Activated CD8-positive, alpha-beta memory T cell treated with anti-CD3 and anti-CD28 coated beads, Interleukin-2, amount 10 ng/mL, durations not matched to agents 7 days and 5 days (primary cell): ENCODE measurements at regions not wholly inside any gene's neighbourhood (a gene's known extent, or its start where the extent isn't known, plus 50 kb on each side); places are given as distances from the start of the nearest gene placed in this dataset.
A peak's percentile ranks its signal among the peaks of the same experiment; 100 is the strongest.
"Not testable (repeated sequence)": the region's sequence is repeated elsewhere in the genome, so short reads cannot be mapped to it uniquely, and the experiment has no call there.

Source experiments
- ATAC-seq: fragments of 150-1000 bp; cut with Tn5 transposase; one replicate; pipeline ENCODE4 v1.10.0; 2021; ENCODE audit warnings: moderate library complexity
- CTCF ChIA-PET: fragments of 350-600 bp; sonication (Branson Sonifier 250); formaldehyde crosslinking; loops from one replicate; lab custom pipeline; 2021; ENCODE audit warnings: antibody characterized with exemption; lab: Charles Lee
- DNase-seq: peaks from one replicate; pipeline ENCODE4 v3.0.0-alpha.2; 2020
- H3K27ac Mint-ChIP-seq: one replicate; pipeline ENCODE4 v1.8.0; 2021; ENCODE audit warnings: mild to moderate bottlenecking, mixed read lengths
- H3K27me3 Mint-ChIP-seq: one replicate; pipeline ENCODE4 v1.8.0; 2021; ENCODE audit warnings: mixed read lengths
- H3K36me3 Mint-ChIP-seq: one replicate; pipeline ENCODE4 v1.8.0; 2021; ENCODE audit warnings: mild to moderate bottlenecking, mixed read lengths
- H3K4me1 Mint-ChIP-seq: one replicate; pipeline ENCODE4 v1.8.0; 2021; ENCODE audit warnings: mixed read lengths
- H3K4me3 Mint-ChIP-seq: one replicate; pipeline ENCODE4 v1.8.0; 2021; ENCODE audit warnings: mild to moderate bottlenecking, moderate library complexity, mixed read lengths
- H3K9me3 Mint-ChIP-seq: one replicate; pipeline ENCODE4 v1.8.0; 2022; ENCODE audit warnings: low read depth, mixed read lengths

- Mint-ChIP-seq H3K9me3 (no peaks in the 10 kb centered on the region), H3K4me3 (no peak overlapping the region), H3K4me1 (no peaks in the 10 kb centered on the region), H3K36me3 (no peaks in the 10 kb centered on the region), H3K27me3 (peaks cover 2% of the 10 kb centered on the region), H3K27ac (no peak overlapping the region)
- CTCF ChIA-PET, result no interaction called here
- ATAC-seq, result no peak
- peak; percentile 19 for DNase-seq
Observed at GRCh38 chr6:167474171-167474570, 149.3 kb downstream of the TTLL2 start.

DNA sequence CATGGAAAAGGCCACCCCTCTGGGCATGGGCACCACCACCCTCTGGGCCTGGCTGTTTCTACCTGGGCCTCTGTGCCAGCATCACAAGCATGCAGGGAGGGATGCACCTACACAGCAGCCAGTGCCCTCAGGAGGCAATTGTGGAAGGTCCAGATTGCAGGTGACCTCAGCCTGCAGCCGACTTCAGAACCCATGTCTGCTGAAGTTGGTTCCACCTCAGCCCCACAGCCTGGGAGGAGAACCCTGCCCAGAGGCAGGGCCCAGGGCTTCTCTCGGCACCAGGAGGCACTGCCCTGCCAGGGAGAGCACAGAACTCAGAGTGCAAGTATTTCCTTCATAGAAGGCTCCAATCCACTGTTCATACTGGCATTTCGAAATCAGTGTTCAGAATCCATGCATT, 149.8 kb downstream of the TTLL2 start:
- H3K9me3 Mint-ChIP-seq, result no peaks in the 10 kb centered on the region

GRCh38 chr6:167475947-167476346, 151.1 kb downstream of the TTLL2 start:
- no peak overlapping the region for H3K27ac Mint-ChIP-seq
- H3K9me3 Mint-ChIP-seq, result no peaks in the 10 kb centered on the region
- CTCF ChIA-PET, result no interaction called here
- H3K4me1 Mint-ChIP-seq, result no peaks in the 10 kb centered on the region
- no peak overlapping the region for H3K4me3 Mint-ChIP-seq
- DNase-seq (peak; percentile 23), ATAC-seq (no peak)
- no peaks in the 10 kb centered on the region for H3K36me3 Mint-ChIP-seq
- H3K27me3 Mint-ChIP-seq, result peaks cover 7% of the 10 kb centered on the region

More for the DNA sequence above, 149.8 kb downstream of the TTLL2 start:
- ATAC-seq (no peak), DNase-seq (peak; percentile 31)
- H3K4me1 Mint-ChIP-seq, result no peaks in the 10 kb centered on the region
- H3K36me3 Mint-ChIP-seq, result no peaks in the 10 kb centered on the region
- no peak overlapping the region for H3K4me3 Mint-ChIP-seq
- no peak overlapping the region for H3K27ac Mint-ChIP-seq
- peaks cover 3% of the 10 kb centered on the region for H3K27me3 Mint-ChIP-seq
- CTCF ChIA-PET, result no interaction called here

- Mint-ChIP-seq H3K4me3 (no peak overlapping the region), H3K27ac (no peak overlapping the region), H3K9me3 (no peaks in the 10 kb centered on the region), H3K36me3 (no peaks in the 10 kb centered on the region), H3K27me3 (peaks cover 10% of the 10 kb centered on the region), H3K4me1 (no peaks in the 10 kb centered on the region)
- CTCF ChIA-PET, result interaction anchor here (0.6 kb wide), 1 partner anchor 626 kb away, joined by 3 read pairs; no protein-coding TSS in a partner anchor
- peak; percentile 18 for DNase-seq
- no peak for ATAC-seq
Observed at GRCh38 chr6:167476844-167477595, 152.1 kb downstream of the TTLL2 start.

DNA sequence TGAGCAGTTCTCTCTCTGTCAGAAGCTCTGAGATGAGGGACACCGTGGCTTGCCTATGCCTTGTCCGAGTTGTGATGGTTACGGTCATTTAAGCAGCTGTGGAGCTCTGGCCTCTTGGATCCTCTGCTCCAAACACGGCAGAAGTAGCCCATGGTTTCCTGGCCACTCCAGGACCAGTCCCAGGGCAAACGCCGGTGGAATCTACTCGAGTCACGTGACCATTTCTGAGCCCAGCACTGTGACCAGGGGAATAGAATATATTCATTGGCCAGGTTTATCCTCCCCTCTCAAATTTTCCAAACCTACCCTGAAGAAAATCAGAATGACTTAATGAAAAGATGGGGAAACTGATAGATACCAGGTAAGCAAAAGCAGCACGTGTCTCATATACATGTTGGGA, 152.8 kb downstream of the TTLL2 start:
- no peak for ATAC-seq
- Mint-ChIP-seq H3K36me3 (no peaks in the 10 kb centered on the region), H3K9me3 (no peaks in the 10 kb centered on the region), H3K4me1 (no peaks in the 10 kb centered on the region), H3K27me3 (peaks cover 11% of the 10 kb centered on the region), H3K4me3 (no peak overlapping the region), H3K27ac (no peak overlapping the region)
- CTCF ChIA-PET, result interaction anchor here (0.6 kb wide), 1 partner anchor 9 kb away, joined by 3 read pairs; no protein-coding TSS in a partner anchor
- DNase-seq, result peak; percentile 25

DNA sequence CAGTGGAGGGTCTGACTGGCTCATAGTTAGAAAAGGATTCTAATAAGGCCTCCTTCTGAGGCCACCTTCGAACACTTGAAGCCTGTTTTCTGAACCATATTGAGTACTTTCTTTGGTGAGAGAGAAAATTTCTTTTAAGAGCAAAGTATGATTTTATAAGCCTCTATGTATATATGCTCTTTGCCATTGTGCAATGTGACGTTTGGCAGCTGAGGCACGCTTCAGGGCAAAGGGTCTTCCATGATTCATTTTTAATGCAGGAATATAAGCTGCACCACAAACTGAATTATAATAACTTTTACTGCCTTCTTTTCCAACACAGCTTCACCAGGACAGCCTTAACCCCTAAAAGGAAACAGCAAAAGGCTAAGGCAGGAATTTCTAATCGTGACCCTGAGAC, 154.4 kb downstream of the TTLL2 start:
- H3K4me1 Mint-ChIP-seq, result no peaks in the 10 kb centered on the region
- CTCF ChIA-PET, result interaction anchor here (0.6 kb wide), 1 partner anchor 221 kb away, joined by 3 read pairs; no protein-coding TSS in a partner anchor
- H3K27me3 Mint-ChIP-seq, result peaks cover 14% of the 10 kb centered on the region
- H3K4me3 Mint-ChIP-seq, result no peak overlapping the region
- no peak overlapping the region for H3K27ac Mint-ChIP-seq
- no peaks in the 10 kb centered on the region for H3K9me3 Mint-ChIP-seq
- DNase-seq, result no peak
- ATAC-seq, result no peak
- no peaks in the 10 kb centered on the region for H3K36me3 Mint-ChIP-seq

GRCh38 chr6:167479901-167480648, 155.2 kb downstream of the TTLL2 start:
- DNase-seq, result no peak
- Mint-ChIP-seq H3K27ac (no peak overlapping the region), H3K9me3 (no peaks in the 10 kb centered on the region), H3K36me3 (no peaks in the 10 kb centered on the region), H3K27me3 (peaks cover 14% of the 10 kb centered on the region), H3K4me1 (no peaks in the 10 kb centered on the region), H3K4me3 (no peak overlapping the region)
- CTCF ChIA-PET, result interaction anchor here (0.6 kb wide), 1 partner anchor 220 kb away, joined by 3 read pairs; no protein-coding TSS in a partner anchor
- no peak for ATAC-seq

- CTCF ChIA-PET, result no interaction called here
- no peaks in the 10 kb centered on the region for H3K9me3 Mint-ChIP-seq
- no peak overlapping the region for H3K27ac Mint-ChIP-seq
- no peaks in the 10 kb centered on the region for H3K4me1 Mint-ChIP-seq
- DNase-seq (no peak), ATAC-seq (no peak)
- H3K4me3 Mint-ChIP-seq, result no peak overlapping the region
- H3K27me3 Mint-ChIP-seq, result peaks cover 14% of the 10 kb centered on the region
- H3K36me3 Mint-ChIP-seq, result no peaks in the 10 kb centered on the region
Observed at GRCh38 chr6:167481307-167481926, 156.5 kb downstream of the TTLL2 start.

GRCh38 chr6:167482801-167483200, 157.9 kb downstream of the TTLL2 start:
- DNase-seq, H3K4me1 Mint-ChIP-seq, H3K36me3 Mint-ChIP-seq, CTCF ChIA-PET, H3K4me3 Mint-ChIP-seq, ATAC-seq, H3K27ac Mint-ChIP-seq, H3K9me3 Mint-ChIP-seq: not testable (repeated sequence)
- peaks cover 15% of the 10 kb centered on the region for H3K27me3 Mint-ChIP-seq

DNA sequence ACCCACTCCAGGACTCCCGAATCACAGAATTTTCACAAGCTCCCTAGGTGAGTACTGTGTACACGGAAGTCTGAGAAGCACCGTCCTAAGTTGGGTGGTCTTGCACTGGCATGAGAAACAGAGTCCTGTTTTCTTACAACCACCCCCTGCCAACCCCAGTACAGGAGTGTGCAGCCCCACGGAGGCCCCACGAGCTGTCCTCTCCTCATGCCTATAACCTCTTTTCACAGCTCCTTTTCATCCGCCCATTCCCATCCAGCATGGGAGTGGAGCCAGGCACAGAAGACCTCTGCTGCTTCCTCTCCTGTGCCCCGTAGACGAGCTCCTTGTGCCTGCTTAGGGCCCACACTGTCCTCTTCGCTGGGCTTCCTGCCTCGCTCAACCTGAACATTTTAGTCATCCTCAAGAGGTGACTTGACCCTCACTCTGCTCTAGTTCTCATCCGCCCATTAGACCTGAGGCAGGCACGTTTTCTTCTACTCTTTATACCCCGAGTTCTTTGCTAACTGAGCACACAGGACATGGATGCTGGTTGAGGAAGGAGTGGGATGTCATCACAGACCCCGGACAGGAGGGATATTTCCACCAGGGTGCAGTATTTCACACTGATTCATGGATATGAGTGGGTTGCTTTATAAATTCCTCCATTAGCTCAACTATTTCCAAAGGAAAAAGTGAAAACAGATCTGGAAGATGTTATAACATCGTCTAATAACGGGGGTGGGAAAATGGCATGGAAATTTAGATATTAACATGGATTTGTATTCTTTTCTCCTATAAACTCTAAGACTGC, 160.5 kb downstream of the TTLL2 start:
- DNase-seq (no peak), ATAC-seq (no peak)
- Mint-ChIP-seq H3K4me1 (no peaks in the 10 kb centered on the region), H3K27me3 (peaks cover 13% of the 10 kb centered on the region), H3K27ac (no peak overlapping the region), H3K9me3 (no peaks in the 10 kb centered on the region), H3K36me3 (no peaks in the 10 kb centered on the region), H3K4me3 (no peak overlapping the region)
- CTCF ChIA-PET, result no interaction called here

- no peak overlapping the region for H3K27ac Mint-ChIP-seq
- CTCF ChIA-PET, result no interaction called here
- no peaks in the 10 kb centered on the region for H3K4me1 Mint-ChIP-seq
- no peaks in the 10 kb centered on the region for H3K36me3 Mint-ChIP-seq
- H3K27me3 Mint-ChIP-seq, result peaks cover 2% of the 10 kb centered on the region
- H3K4me3 Mint-ChIP-seq, result no peak overlapping the region
- DNase-seq (no peak), ATAC-seq (no peak)
- no peaks in the 10 kb centered on the region for H3K9me3 Mint-ChIP-seq
Observed at GRCh38 chr6:167487749-167488664, 163.1 kb downstream of the TTLL2 start.

- ATAC-seq (no peak), DNase-seq (no peak)
- H3K9me3 Mint-ChIP-seq, result peaks cover 3% of the 10 kb centered on the region
- H3K27me3 Mint-ChIP-seq, result peaks cover 2% of the 10 kb centered on the region
- H3K27ac Mint-ChIP-seq, result no peak overlapping the region
- CTCF ChIA-PET, result no interaction called here
- H3K36me3 Mint-ChIP-seq, result no peaks in the 10 kb centered on the region
- H3K4me3 Mint-ChIP-seq, result no peak overlapping the region
- no peaks in the 10 kb centered on the region for H3K4me1 Mint-ChIP-seq
Observed at GRCh38 chr6:167491438-167492099, 166.7 kb downstream of the TTLL2 start.
